ENCODE measurements at regions not wholly inside any gene's neighbourhood (a gene's known extent, or its start where the extent isn't known, plus 50 kb on each side); places are given as distances from the start of the nearest gene placed in this dataset.
"Not testable (repeated sequence)": the region's sequence is repeated elsewhere in the genome, so short reads cannot be mapped to it uniquely, and the experiment has no call there.

DNA sequence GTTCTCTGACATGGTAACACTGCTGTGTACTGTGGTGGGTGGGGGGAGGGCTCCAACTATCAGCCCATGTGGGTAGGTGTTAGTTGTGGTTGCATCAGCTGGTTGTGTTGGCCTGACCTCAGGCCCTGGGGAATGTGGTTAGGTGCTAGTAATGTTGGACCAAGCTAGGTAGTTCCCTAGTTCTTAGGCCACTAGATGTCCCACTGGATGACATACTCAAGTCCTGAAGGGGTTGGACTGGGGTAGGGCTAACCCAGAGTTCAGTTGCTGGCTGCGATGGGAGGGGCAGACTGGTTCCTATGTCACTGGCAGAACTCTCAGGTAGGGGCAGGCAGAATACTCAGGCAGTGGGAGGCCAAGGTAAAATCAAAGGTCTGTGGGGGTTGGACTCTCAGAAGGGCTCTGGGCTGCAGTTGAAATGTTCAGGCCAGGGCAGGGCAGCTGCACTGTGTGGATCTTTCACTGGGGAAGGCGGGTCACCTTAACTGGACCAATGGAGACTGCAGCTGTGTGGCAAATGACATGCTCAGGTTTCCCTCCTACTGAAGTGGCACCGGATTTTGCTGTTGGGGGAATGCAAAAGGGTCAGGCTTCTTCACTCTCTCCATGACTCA is 870.7 kb downstream of the LRRIQ3 start:
- H3K27ac ChIP-seq, result no peak overlapping the region
- H3K4me1 ChIP-seq (ENCODE audit: control insufficient read depth in 1 of 2, low read depth in 2 of 2), result no peaks in the 10 kb centered on the region
- no peak for ATAC-seq (ENCODE audit: insufficient number of reproducible peaks, low FRiP score, low read depth)
- no peak for TF ChIP-seq CTCF (IDR thresholded peaks at IDR 0.05)
- H3K4me3 ChIP-seq, result no peak overlapping the region
- no peaks in the 10 kb centered on the region for H3K36me3 ChIP-seq
- H3K9me3 ChIP-seq, result peaks cover 9% of the 10 kb centered on the region
- DNase-seq (ENCODE audit: low spot score), result no peak
- H3K27me3 ChIP-seq (replicated peaks; ENCODE audit: insufficient read depth), result no peaks in the 10 kb centered on the region

DNA sequence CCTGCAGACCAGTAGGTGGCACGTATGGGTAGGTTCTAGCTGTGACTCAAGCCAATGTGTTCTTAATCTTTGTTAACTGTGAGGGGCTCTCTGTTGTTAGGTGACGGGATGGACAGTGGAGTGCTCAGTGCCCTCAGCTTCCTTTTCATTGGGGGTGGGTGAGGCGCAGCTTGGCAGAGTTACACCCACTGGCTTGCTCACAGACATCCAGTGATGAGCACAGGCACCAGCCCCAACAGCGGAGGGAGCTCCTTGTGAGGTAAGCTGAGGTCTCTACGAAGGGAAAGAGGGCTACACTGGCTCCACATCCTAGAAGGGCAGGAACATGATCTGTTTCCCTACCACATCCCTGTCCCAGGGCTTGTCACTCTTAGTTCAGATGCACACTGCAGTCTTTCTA is 871.3 kb downstream of the LRRIQ3 start:
- H3K27me3 ChIP-seq (replicated peaks; ENCODE audit: insufficient read depth), result no peaks in the 10 kb centered on the region
- DNase-seq (ENCODE audit: low spot score), result no peak

GRCh38 chr1:73310797-73311381 is 887.1 kb downstream of the LRRIQ3 start:
- no peak overlapping the region for H3K4me3 ChIP-seq
- H3K27me3 ChIP-seq (replicated peaks; ENCODE audit: insufficient read depth), result no peaks in the 10 kb centered on the region
- DNase-seq (ENCODE audit: low spot score) (no peak), ATAC-seq (ENCODE audit: insufficient number of reproducible peaks, low FRiP score, low read depth) (no peak)
- H3K27ac ChIP-seq, result no peak overlapping the region
- no peaks in the 10 kb centered on the region for H3K9me3 ChIP-seq
- no peak for TF ChIP-seq CTCF (IDR thresholded peaks at IDR 0.05)
- H3K36me3 ChIP-seq, result no peaks in the 10 kb centered on the region
- H3K4me1 ChIP-seq (ENCODE audit: control insufficient read depth in 1 of 2, low read depth in 2 of 2), result no peaks in the 10 kb centered on the region

More for the DNA sequence above, 871.3 kb downstream of the LRRIQ3 start:
- H3K9me3 ChIP-seq, result peaks cover 4% of the 10 kb centered on the region
- H3K4me1 ChIP-seq (ENCODE audit: control insufficient read depth in 1 of 2, low read depth in 2 of 2), result no peaks in the 10 kb centered on the region
- no peak overlapping the region for H3K27ac ChIP-seq
- H3K36me3 ChIP-seq, result no peaks in the 10 kb centered on the region
- no peak overlapping the region for H3K4me3 ChIP-seq
- ATAC-seq (ENCODE audit: insufficient number of reproducible peaks, low FRiP score, low read depth), result no peak
- TF ChIP-seq CTCF (IDR thresholded peaks at IDR 0.05), result no peak

- Histone ChIP-seq H3K4me3 (no peak overlapping the region), H3K27me3 (replicated peaks; ENCODE audit: insufficient read depth) (no peaks in the 10 kb centered on the region), H3K9me3 (no peaks in the 10 kb centered on the region), H3K27ac (no peak overlapping the region), H3K4me1 (ENCODE audit: control insufficient read depth in 1 of 2, low read depth in 2 of 2) (no peaks in the 10 kb centered on the region), H3K36me3 (no peaks in the 10 kb centered on the region)
- no peak for TF ChIP-seq CTCF (IDR thresholded peaks at IDR 0.05)
- DNase-seq (ENCODE audit: low spot score) (no peak), ATAC-seq (ENCODE audit: insufficient number of reproducible peaks, low FRiP score, low read depth) (no peak)
These were observed 890.9 kb downstream of the LRRIQ3 start for GRCh38 chr1:73306899-73307555.

DNA sequence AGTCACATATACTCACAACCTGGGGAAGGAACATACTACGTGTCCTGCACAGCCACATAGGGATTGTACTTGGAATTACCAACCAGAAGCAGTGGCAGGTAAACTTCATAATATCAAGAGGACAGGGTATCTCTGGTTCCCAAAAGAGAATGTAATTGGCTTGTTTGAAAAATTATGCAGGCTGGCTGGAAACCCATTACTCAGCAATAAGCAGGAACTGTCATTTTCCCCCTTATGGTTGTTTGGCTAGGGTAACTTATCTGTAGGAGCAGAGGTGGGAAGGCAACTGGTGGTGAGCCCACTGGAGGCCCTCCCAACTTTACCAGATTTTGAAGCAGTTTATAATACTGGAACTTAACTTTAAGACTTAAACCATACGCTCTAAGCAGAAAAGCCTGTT is 924.1 kb downstream of the LRRIQ3 start:
- no peak for TF ChIP-seq CTCF (IDR thresholded peaks at IDR 0.05)
- no peak for ATAC-seq (ENCODE audit: insufficient number of reproducible peaks, low FRiP score, low read depth)

GRCh38 chr1:73245196-73245595 is 952.8 kb downstream of the LRRIQ3 start:
- not testable (repeated sequence) for H3K4me1 ChIP-seq (ENCODE audit: control insufficient read depth in 1 of 2, low read depth in 2 of 2); H3K27ac ChIP-seq; H3K36me3 ChIP-seq; DNase-seq (ENCODE audit: low spot score); H3K27me3 ChIP-seq (replicated peaks; ENCODE audit: insufficient read depth); H3K4me3 ChIP-seq; H3K9me3 ChIP-seq; ATAC-seq (ENCODE audit: insufficient number of reproducible peaks, low FRiP score, low read depth)

More for the DNA sequence above, 924.1 kb downstream of the LRRIQ3 start:
- Histone ChIP-seq H3K27me3 (replicated peaks; ENCODE audit: insufficient read depth) (no peaks in the 10 kb centered on the region), H3K36me3 (no peaks in the 10 kb centered on the region), H3K4me1 (ENCODE audit: control insufficient read depth in 1 of 2, low read depth in 2 of 2) (no peaks in the 10 kb centered on the region), H3K27ac (no peak overlapping the region), H3K9me3 (no peaks in the 10 kb centered on the region), H3K4me3 (no peak overlapping the region)
- no peak for DNase-seq (ENCODE audit: low spot score)

All from thoracic aorta (tissue), 2 donors.